Adrenal gland (tissue), 9 donors: ENCODE measurements at regions not wholly inside any gene's neighbourhood (a gene's known extent, or its start where the extent isn't known, plus 50 kb on each side); places are given as distances from the start of the nearest gene placed in this dataset.
A peak's percentile ranks its signal among the peaks of the same experiment; 100 is the strongest.

Experiments
- DNase-seq, 7 donors: peaks; one replicate each; pipeline ENCODE4 v3.0.0-alpha.2; 2019 to 2020
- H3K27ac ChIP-seq, 5 donors: fragments of 200-600 bp; sonication (generic) in 4 of 5; 1 replicate in 3 of 5; 2 replicates in 2 of 5; pipeline versions ENCODE4 v1.5.1 to v1.8.0; 2016 to 2020; ENCODE audit warnings: mild to moderate bottlenecking in 1 of 5
- H3K27me3 ChIP-seq: fragments of 200-600 bp; 2 replicates; pipeline ENCODE4 v1.8.0; 2021
- H3K36me3 ChIP-seq, 2 donors: fragments of 200-600 bp; replicated peaks in 1 of 2; 1 replicate in 1 of 2; 2 replicates in 1 of 2; pipeline versions ENCODE4 v1.5.1 to v1.8.0; 2018 to 2022
- H3K4me1 ChIP-seq, 2 donors: fragments of 200-600 bp; replicated peaks in 1 of 2; 1 replicate in 1 of 2; 2 replicates in 1 of 2; pipeline versions ENCODE4 v1.5.1 to v1.8.0; 2018 to 2021
- H3K4me3 ChIP-seq, 4 donors: fragments of 200-600 bp; sonication (generic) in 3 of 4; one replicate each; pipeline ENCODE4 v1.5.1; 2016 to 2018
- H3K9me3 ChIP-seq, 3 donors: fragments of 200-600 bp; sonication (generic) in 1 of 3; replicated peaks in 1 of 3; 1 replicate in 2 of 3; 2 replicates in 1 of 3; pipeline versions ENCODE4 v1.5.1 to v1.8.0; 2016 to 2021
- CTCF ChIP-seq, 6 experiments: fragments of 450-650 bp in 4 of 6; fragments of 200-600 bp in 2 of 6; sonication (generic) in 1 of 6; IDR thresholded peaks; 1 replicate in 5 of 6; 2 replicates in 1 of 6; pipeline versions ENCODE4 v1.5.1 to v1.8.0; 2016 to 2021; ENCODE audit warnings: antibody characterized with exemption in 6 of 6, mild to moderate bottlenecking in 2 of 6, moderate library complexity in 1 of 6
- POLR2A ChIP-seq, 2 donors: fragments of 450-650 bp; IDR thresholded peaks; one replicate each; pipeline ENCODE4 v1.6.1; 2017; ENCODE audit warnings: antibody characterized with exemption in 2 of 2, mild to moderate bottlenecking in 2 of 2, moderate library complexity in 1 of 2
- WGBS, 4 donors: extraction: QIAGEN DNeasy Blood & Tissue Kit in 2 of 4; methylation state at CpG; one replicate each; pipeline versions ENCODE4 v1.1.5 to v1.1.7; 2013 to 2017; 5-methylcytosine and 5-hydroxymethylcytosine counted together
- intact Hi-C, 2 donors: fragments of 100-400 bp; cut with DNase I; formaldehyde crosslinking; loops; one replicate each; pipeline versions ENCODE4 v1.14.1 to v1.15.0; 2022 to 2023
- donor health status: healthy with polysubstance abuse.
- donor health status: Bipolar disorder and iron deficiency.
- donor health status: DM: yes; HTN: yes; CAD: no.
- donor health status: DM: no; HTN: no; CAD: no.
- donor health status: DM: no; HTN: no; CAD: no.

- H3K4me3 ChIP-seq, result no peak overlapping the region
- WGBS, 4 donors, result 72 to 80% (median 76%) methylated on average over 10 of the region's 10 CpGs
- no peaks in the 10 kb centered on the region for H3K9me3 ChIP-seq
- intact Hi-C loops, result no loop called here
- no peaks in the 10 kb centered on the region for H3K4me1 ChIP-seq
- H3K27ac ChIP-seq, result no peak overlapping the region
- no peak for DNase-seq
- H3K27me3 ChIP-seq, result peaks cover 6% of the 10 kb centered on the region
- no peak for TF ChIP-seq CTCF (IDR thresholded peaks at IDR 0.05)
- no peak for TF ChIP-seq POLR2A (IDR thresholded peaks at IDR 0.05)
- no peaks in the 10 kb centered on the region for H3K36me3 ChIP-seq
These were observed 94.9 kb upstream of the ALX4 start for GRCh38 chr11:44404736-44405395.

- no peak for TF ChIP-seq POLR2A (IDR thresholded peaks at IDR 0.05)
- TF ChIP-seq CTCF (IDR thresholded peaks at IDR 0.05), result no peak
- H3K27me3 ChIP-seq, result peaks cover 6% of the 10 kb centered on the region
- H3K9me3 ChIP-seq, result no peaks in the 10 kb centered on the region
- H3K27ac ChIP-seq, result no peak overlapping the region
- no peaks in the 10 kb centered on the region for H3K4me1 ChIP-seq
- WGBS, 4 donors, result 66 to 79% (median 72%) methylated on average over 7 of the region's 7 CpGs
- no peaks in the 10 kb centered on the region for H3K36me3 ChIP-seq
- H3K4me3 ChIP-seq, result no peak overlapping the region
- intact Hi-C loops, result no loop called here
- peak in 2 of 7 donors; percentile 3 to 39 for DNase-seq
These were observed 97.5 kb upstream of the ALX4 start for GRCh38 chr11:44407211-44407996.

- no peak for DNase-seq
- Histone ChIP-seq H3K9me3 (no peaks in the 10 kb centered on the region), H3K36me3 (no peaks in the 10 kb centered on the region), H3K4me3 (no peak overlapping the region), H3K4me1 (no peaks in the 10 kb centered on the region), H3K27ac (no peak overlapping the region), H3K27me3 (peaks cover 6% of the 10 kb centered on the region)
- intact Hi-C loops, result no loop called here
- no peak for TF ChIP-seq CTCF (IDR thresholded peaks at IDR 0.05)
- TF ChIP-seq POLR2A (IDR thresholded peaks at IDR 0.05), result no peak
- WGBS, 4 donors, result 41 to 46% (median 42%) methylated on average over 4 of the region's 4 CpGs
These were observed 98.2 kb upstream of the ALX4 start for GRCh38 chr11:44408141-44408540.

GRCh38 chr11:44408711-44409470 lies 99.0 kb upstream of the ALX4 start:
- Histone ChIP-seq H3K36me3 (no peaks in the 10 kb centered on the region), H3K4me1 (no peaks in the 10 kb centered on the region), H3K27me3 (peaks cover 6% of the 10 kb centered on the region), H3K27ac (no peak overlapping the region), H3K9me3 (no peaks in the 10 kb centered on the region), H3K4me3 (no peak overlapping the region)
- intact Hi-C loops, result no loop called here
- TF ChIP-seq POLR2A (IDR thresholded peaks at IDR 0.05), result no peak
- TF ChIP-seq CTCF (IDR thresholded peaks at IDR 0.05), result no peak
- 78 to 87% (median 81%) methylated on average over 5 to 6 of the region's 6 CpGs for WGBS, 4 donors
- no peak for DNase-seq
